UCSD-AML1 (cell line): ENCODE measurements at regions not wholly inside any gene's neighbourhood (a gene's known extent, or its start where the extent isn't known, plus 50 kb on each side); places are given as distances from the start of the nearest gene placed in this dataset.
"Not testable (repeated sequence)": the region's sequence is repeated elsewhere in the genome, so short reads cannot be mapped to it uniquely, and the experiment has no call there.

Source experiments
- DNase-seq: peaks from one replicate; lab custom pipeline; 2025; ENCODE audit not compliant: unreplicated experiment; lab: John Stamatoyannopoulos, UW

- no peak for DNase-seq
Observed at GRCh38 chr21:17682924-17683323, 70.2 kb upstream of the BTG3 start.

DNA sequence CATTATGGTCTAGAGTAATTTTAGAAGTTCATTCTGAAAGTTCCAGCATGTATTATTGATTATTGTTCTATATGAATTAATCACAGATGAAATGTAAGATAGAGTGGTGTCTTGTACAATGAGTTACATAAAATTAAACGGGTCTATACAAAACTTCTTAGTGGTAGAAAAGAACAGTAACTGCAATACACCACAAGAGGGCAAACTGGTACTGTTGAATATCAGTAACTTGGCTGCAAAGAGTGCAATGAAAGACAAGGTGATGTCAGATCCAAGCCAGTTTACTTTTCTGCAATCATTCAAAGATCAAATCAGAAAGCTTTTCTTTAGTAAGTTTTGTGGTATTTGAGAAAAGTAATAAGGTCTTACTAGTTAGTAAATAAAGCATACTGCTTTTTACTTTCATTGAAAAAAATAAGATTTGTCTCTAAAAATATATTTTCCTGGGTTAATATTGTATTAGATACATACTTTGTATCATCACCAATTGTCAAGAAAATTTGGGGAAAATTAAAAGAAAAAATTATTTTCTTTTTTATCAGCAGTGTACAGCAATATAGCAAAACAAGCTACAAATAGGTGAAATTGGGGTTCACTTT is 66.4 kb upstream of the BTG3 start:
- no peak for DNase-seq

DNA sequence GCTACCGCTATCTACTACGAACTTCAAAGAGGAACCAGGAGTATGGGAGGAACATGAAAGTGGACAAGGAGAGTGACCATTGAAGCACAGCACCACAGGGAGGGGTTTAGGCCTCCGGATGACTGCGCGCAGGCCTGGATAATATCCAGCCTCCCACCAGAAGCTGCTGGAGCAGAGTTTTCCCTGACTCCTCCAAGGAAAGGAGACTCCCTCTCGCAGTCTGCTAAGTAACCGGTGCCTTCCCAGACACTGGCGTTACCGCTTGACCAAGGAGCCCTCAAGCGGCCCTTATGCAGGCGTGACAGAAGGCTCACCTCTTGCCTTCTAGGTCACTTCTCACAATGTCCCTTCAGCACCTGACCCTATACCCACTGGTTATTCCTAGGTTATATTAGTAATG is 64.2 kb upstream of the BTG3 start:
- not testable (repeated sequence) for DNase-seq

DNA sequence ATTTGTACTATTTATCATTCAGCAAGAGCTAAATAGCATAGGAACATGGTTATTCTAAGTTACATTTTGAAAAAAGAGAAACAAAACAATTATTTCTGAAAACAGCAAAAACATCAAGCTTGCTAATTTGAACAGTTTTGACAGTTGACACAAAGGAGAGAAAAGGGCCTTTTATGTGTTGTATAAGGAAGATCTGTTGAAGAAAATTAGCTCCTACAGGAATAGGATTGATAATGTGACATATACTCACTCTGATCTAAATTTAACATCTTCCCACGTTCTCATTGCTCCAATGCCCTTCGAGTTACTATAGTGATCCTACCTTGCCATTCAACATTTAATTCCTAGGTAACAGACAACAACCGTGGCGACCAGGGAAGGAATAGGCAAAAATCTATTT is 61.4 kb upstream of the BTG3 start:
- no peak for DNase-seq

DNA sequence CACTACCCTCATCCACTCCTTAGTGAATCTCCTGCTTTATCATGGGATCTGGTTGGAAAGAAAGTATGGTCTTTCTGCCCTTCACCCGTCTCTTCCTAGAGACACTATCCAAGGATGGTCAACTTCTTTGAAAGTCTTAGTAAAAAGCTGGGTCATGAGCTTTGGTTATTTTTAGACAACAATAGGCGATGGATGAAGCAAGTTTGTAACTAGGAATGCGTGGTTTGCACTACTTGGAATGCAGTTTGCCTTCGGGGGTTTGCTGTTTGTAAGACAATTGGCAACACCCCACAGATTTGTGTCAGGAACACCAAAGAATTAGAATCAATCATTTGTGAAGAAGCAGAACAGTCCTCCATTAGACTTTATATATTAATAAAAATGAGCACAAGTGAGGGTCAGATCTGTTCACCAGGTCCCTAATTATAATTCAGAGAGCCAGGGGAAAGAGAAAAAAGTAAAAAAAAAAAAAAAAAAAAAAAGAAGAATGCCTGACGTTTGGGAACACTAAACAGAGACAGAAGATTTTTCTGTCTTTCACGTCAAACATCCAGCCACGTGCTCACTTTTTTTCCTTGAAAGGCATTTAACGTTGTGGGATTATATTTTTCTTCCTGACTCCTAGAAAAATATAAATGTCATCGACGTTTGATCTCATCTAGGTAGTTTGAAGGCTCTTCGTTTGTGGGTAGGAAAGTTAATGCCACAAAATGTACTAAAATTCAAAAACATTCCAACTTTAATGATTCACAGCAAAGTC is 60.7 kb upstream of the BTG3 start:
- no peak for DNase-seq

DNA sequence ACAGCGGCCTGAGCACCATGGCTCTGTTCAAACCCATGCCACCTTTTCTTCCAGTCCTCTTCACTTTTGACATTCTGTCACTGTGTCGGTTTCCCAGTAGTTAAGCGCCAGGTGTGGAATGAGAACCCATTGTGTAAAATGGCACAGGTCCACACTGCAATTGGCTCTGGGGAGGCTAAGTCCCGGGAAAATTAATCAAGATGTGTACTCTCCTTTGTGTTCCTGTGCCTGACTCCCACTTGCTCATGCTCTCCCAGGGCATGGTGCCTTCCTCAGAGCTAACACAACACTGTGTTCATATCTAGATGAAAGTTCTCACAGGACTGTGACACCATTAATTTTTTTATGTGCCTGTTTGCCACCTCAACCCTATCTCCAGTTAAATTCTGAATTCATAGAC is 59.0 kb upstream of the BTG3 start:
- no peak for DNase-seq

- DNase-seq: no peak
Observed at GRCh38 chr21:17668479-17669140, 55.9 kb upstream of the BTG3 start.

DNA sequence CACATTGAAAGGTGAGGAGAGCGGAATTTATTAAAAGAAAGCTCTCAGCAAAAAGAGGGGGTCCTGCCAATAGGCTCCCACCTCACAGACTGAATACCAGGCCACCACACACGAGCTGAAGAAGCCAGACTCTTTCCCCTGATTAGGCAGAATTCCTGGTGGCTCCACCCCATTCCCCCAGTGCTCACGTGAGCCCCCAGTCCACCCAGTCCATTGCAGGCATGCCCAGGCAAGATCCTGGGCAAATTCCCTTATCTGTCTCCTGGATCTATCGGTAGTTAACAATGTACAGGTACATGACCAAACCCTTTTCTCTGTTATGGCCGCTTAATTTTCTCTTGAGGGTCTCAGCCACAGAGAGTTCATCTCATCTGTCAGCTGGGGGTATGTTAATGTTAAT is 54.6 kb upstream of the BTG3 start:
- DNase-seq: no peak
